Gastrocnemius medialis (tissue), 4 donors: ENCODE measurements at regions not wholly inside any gene's neighbourhood (a gene's known extent, or its start where the extent isn't known, plus 50 kb on each side); places are given as distances from the start of the nearest gene placed in this dataset.

Experiments used
- ATAC-seq, 2 donors: fragments of 150-250 bp; one replicate each; pipeline ENCODE4 v1.9.1; 2016
- DNase-seq, 2 donors: peaks; one replicate each; pipeline ENCODE4 v3.0.0-alpha.2; 2019
- H3K27ac ChIP-seq, 4 donors: fragments of 200-600 bp; sonication (generic); 1 replicate in 1 of 4; 2 replicates in 3 of 4; pipeline ENCODE4 v1.5.1; 2016 to 2018; ENCODE audit warnings: mild to moderate bottlenecking in 2 of 4, moderate library complexity in 1 of 4
- H3K27me3 ChIP-seq, 3 donors: fragments of 200-600 bp; sonication (generic) in 2 of 3; 1 replicate in 1 of 3; 2 replicates in 2 of 3; pipeline versions ENCODE4 v1.5.1 to v1.6.0; 2016 to 2019; ENCODE audit warnings: mild to moderate bottlenecking in 1 of 3, moderate library complexity in 1 of 3
- H3K36me3 ChIP-seq, 2 donors: fragments of 200-600 bp; sonication (generic) in 1 of 2; one replicate each; pipeline ENCODE4 v1.5.1; 2017 to 2018
- H3K4me1 ChIP-seq, 2 donors: fragments of 200-600 bp; sonication (generic) in 1 of 2; one replicate each; pipeline ENCODE4 v1.5.1; 2016 to 2017; ENCODE audit warnings: mild to moderate bottlenecking in 2 of 2
- H3K4me3 ChIP-seq, 4 donors: fragments of 200-600 bp; sonication (generic) in 3 of 4; 1 replicate in 1 of 4; 2 replicates in 3 of 4; pipeline ENCODE4 v1.5.1; 2016 to 2019; ENCODE audit warnings: mild to moderate bottlenecking in 2 of 4
- H3K9me3 ChIP-seq, 3 donors: fragments of 200-600 bp; sonication (generic) in 2 of 3; 1 replicate in 1 of 3; 2 replicates in 2 of 3; pipeline ENCODE4 v1.5.1; 2016 to 2019
- POLR2A ChIP-seq, 2 donors: fragments of 450-650 bp; IDR thresholded peaks; one replicate each; pipeline ENCODE4 v1.6.1; 2017; ENCODE audit warnings: antibody characterized with exemption in 2 of 2, mild to moderate bottlenecking in 2 of 2, moderate library complexity in 2 of 2
- in situ Hi-C, 4 donors: fragments of 200-750 bp; cut with MboI; loops; one replicate each; pipeline versions ENCODE4 v1.15.0 to v1.8.0; 2017; ENCODE audit warnings: low sequenced_read_pairs in 4 of 4
- intact Hi-C: fragments of 100-400 bp; cut with DNase I; formaldehyde crosslinking; loops from one replicate; pipeline ENCODE4 v1.15.1; 2023; ENCODE audit warnings: low total_unique reads
- TF ChIP-seq, protein P1 (sequence below), 5 experiments: fragments of 450-650 bp in 3 of 5; fragments of 200-600 bp in 2 of 5; sonication (generic) in 2 of 5; IDR thresholded peaks in 4 of 5; conservative IDR thresholded peaks in 1 of 5; 1 replicate in 4 of 5; 2 replicates in 1 of 5; pipeline ENCODE4 v1.5.1; 2016 to 2019; ENCODE audit warnings: antibody characterized with exemption in 5 of 5, mild to moderate bottlenecking in 3 of 5, moderate library complexity in 3 of 5

DNA sequence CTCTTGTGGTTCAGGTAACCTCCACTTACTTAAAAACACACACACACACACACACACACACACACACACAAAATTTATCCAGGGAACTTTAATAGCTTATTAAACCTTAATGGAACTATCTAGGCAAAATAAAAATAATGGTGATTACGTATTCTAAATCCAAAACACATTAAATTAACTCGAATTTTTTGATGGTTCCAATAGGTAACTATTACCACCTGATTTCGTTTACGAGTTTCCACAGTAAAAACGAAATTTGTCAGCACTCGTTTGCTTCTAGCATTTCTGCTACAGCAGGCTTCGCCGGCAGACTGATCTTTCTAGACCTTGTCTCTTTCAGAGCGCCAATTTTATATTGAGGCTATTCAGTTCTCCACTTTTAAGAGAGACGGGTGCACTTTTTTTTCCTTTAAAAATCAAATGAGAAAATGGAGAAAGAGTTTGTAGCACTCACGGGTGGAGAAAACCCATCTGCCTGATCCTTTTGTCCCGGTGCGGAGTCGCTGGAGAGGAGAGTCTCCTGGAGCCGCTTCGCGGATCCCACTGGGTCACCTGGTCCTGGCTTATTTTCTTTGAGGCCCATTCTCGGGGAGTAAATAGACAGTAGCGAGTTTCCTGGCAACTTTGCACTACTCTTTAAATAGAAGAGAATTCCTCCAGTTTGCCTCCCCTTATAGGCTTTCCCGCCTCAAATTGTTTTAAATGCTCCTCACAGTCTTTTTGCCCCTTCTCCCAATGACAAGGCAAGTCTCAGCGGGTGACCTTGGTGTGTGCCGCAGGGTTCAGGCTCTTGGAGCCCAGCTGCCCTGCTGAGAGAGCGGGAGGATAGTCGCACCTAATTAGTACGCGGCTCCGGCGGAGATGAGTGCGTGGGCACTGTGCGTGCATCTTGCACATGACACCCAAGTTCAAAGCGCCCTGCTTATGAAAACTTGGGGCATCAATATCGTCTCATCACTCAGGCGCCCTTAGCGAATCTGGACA, 117.0 kb downstream of the KCNRG start:
- peaks cover 3 to 15% of the 10 kb centered on the region in 2 donors for H3K4me1 ChIP-seq
- no peaks in the 10 kb centered on the region for H3K36me3 ChIP-seq
- no peak for TF ChIP-seq POLR2A (IDR thresholded peaks at IDR 0.05)
- TF ChIP-seq, protein P1, sequence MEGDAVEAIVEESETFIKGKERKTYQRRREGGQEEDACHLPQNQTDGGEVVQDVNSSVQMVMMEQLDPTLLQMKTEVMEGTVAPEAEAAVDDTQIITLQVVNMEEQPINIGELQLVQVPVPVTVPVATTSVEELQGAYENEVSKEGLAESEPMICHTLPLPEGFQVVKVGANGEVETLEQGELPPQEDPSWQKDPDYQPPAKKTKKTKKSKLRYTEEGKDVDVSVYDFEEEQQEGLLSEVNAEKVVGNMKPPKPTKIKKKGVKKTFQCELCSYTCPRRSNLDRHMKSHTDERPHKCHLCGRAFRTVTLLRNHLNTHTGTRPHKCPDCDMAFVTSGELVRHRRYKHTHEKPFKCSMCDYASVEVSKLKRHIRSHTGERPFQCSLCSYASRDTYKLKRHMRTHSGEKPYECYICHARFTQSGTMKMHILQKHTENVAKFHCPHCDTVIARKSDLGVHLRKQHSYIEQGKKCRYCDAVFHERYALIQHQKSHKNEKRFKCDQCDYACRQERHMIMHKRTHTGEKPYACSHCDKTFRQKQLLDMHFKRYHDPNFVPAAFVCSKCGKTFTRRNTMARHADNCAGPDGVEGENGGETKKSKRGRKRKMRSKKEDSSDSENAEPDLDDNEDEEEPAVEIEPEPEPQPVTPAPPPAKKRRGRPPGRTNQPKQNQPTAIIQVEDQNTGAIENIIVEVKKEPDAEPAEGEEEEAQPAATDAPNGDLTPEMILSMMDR (IDR thresholded peaks at IDR 0.05 in 4 of 5, conservative IDR thresholded peaks at IDR 0.05 in 1 of 5), result no peak
- in situ Hi-C loops, result no loop called here
- no peaks in the 10 kb centered on the region for H3K27me3 ChIP-seq
- no peak overlapping the region for H3K4me3 ChIP-seq
- DNase-seq (no peak), ATAC-seq (no peak)
- no peaks in the 10 kb centered on the region for H3K9me3 ChIP-seq
- intact Hi-C loops, result no loop called here
- no peak overlapping the region for H3K27ac ChIP-seq

DNA sequence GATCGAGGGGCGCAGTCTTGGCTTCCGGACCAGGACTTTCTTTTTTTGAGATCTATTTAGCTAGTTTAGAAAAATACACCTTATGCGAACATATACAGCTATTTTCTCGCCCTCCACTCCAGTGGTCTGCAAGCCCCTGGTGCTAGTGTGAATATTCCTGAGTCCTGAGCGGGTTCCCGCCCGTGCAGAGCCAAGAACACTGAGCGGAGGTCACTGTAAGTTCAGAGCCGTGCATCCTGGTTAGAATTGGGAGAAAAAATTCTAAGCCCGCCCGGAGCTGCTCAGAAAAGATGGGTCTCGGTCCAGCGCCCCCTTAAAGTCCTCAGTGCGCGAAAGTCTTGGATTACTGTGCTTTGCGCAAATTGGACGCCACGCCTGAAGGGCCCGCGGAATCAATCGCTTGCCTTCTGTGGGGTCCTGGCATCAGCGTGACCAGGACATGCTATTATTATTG, 117.7 kb downstream of the KCNRG start:
- H3K27ac ChIP-seq, result no peak overlapping the region
- no peaks in the 10 kb centered on the region for H3K9me3 ChIP-seq
- no peak for ATAC-seq
- TF ChIP-seq, protein P1 (IDR thresholded peaks at IDR 0.05 in 4 of 5, conservative IDR thresholded peaks at IDR 0.05 in 1 of 5), result no peak
- TF ChIP-seq POLR2A (IDR thresholded peaks at IDR 0.05), result no peak
- peaks cover 3 to 15% of the 10 kb centered on the region in 2 donors for H3K4me1 ChIP-seq
- in situ Hi-C loops, result no loop called here
- H3K36me3 ChIP-seq, result no peaks in the 10 kb centered on the region
- no peak overlapping the region for H3K4me3 ChIP-seq
- intact Hi-C loops, result no loop called here
- H3K27me3 ChIP-seq, result no peaks in the 10 kb centered on the region
- DNase-seq, result no peak

DNA sequence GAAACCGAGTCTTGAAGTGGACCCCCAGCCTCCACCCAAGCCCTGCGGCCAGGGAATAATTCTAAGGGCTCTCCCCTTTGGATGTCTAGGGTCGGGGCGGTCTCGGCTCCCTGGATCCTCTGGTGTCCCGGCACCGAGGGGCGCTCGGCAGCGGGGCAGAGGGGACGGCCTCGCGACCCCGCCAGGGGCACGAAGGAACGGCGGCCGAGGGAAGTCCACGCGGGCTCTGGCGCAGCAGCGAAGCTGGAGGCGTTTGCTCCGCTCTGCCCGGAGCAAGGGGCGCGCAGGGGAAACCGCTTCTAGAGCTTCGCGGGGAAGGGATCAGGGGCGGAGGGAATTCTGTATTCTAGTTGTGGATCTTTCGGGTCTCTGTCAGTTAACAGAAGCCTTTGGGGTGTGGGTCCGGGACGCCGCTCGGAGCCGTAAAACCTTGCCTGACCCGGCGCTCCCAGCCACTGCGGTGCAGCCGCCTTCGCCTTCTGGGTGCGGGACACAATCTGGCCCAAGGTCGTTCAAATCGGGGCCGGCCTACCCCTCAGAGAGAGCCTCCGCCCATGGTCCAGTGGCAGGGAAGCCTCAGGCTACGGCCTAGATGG, 118.2 kb downstream of the KCNRG start:
- in situ Hi-C loops, result no loop called here

DNA sequence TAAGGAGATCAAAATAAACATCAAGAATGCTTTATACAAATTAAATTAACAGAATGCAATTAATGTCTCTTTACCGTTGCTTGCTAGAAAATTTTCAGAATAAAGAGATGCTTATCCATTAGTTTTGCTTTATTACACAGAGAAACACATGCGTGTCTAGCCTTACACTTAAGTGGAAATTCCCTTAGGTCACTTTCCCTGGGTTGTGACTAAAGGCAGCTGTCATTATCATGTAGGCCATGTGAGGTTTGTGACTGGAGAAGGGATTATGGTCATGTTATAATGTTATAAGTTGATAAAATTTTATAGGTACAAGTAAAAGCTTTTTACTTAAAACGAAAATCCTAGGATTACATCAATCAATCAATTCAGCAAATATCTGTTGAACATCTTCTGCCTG, 121.0 kb downstream of the KCNRG start:
- Histone ChIP-seq H3K9me3 (no peaks in the 10 kb centered on the region), H3K27ac (no peak overlapping the region), H3K36me3 (no peaks in the 10 kb centered on the region), H3K4me1 (peaks cover 2 to 3% of the 10 kb centered on the region in 2 donors), H3K27me3 (no peaks in the 10 kb centered on the region), H3K4me3 (no peak overlapping the region)
- TF ChIP-seq, protein P1 (IDR thresholded peaks at IDR 0.05 in 4 of 5, conservative IDR thresholded peaks at IDR 0.05 in 1 of 5), result no peak
- TF ChIP-seq POLR2A (IDR thresholded peaks at IDR 0.05), result no peak
- in situ Hi-C loops (no loop called here), intact Hi-C loops (no loop called here)
- no peak for DNase-seq
- no peak for ATAC-seq

More for the DNA sequence above, 118.2 kb downstream of the KCNRG start:
- no peak overlapping the region for H3K4me3 ChIP-seq
- peaks cover 3 to 15% of the 10 kb centered on the region in 2 donors for H3K4me1 ChIP-seq
- TF ChIP-seq, protein P1 (IDR thresholded peaks at IDR 0.05 in 4 of 5, conservative IDR thresholded peaks at IDR 0.05 in 1 of 5), result no peak
- TF ChIP-seq POLR2A (IDR thresholded peaks at IDR 0.05), result no peak
- H3K27me3 ChIP-seq, result no peaks in the 10 kb centered on the region
- intact Hi-C loops, result no loop called here
- no peaks in the 10 kb centered on the region for H3K9me3 ChIP-seq
- ATAC-seq, result no peak
- H3K36me3 ChIP-seq, result no peaks in the 10 kb centered on the region
- no peak for DNase-seq
- H3K27ac ChIP-seq, result no peak overlapping the region
